ENCODE measurements at regions not wholly inside any gene's neighbourhood (a gene's known extent, or its start where the extent isn't known, plus 50 kb on each side); places are given as distances from the start of the nearest gene placed in this dataset.
"Not testable (repeated sequence)": the region's sequence is repeated elsewhere in the genome, so short reads cannot be mapped to it uniquely, and the experiment has no call there.

DNA sequence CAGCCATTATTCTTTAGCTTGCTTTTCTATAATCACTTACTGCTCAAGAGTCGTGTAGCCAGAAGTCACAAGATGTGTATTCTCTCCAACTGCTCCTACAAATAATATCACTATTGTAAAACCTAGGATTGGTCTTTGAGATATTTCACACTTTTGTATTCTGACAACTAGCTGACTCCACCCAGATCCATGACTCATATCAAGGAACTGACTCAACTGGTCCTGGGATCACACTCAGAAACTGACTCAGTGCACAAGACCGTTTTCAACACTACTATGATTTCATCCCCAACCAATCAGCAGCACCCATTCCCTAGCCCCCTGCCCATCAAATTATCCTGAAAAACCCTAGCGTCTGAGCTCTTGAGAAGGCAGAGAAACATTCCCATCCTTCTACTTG lies 56.5 kb upstream of the ORC5 start:
- intact Hi-C loops (cut with DNase I, micrococcal nuclease), result no loop called here
- Histone ChIP-seq H3K36me3 (ENCODE audit: low read depth) (no peaks in the 10 kb centered on the region), H3K4me1 (ENCODE audit: low read depth) (no peaks in the 10 kb centered on the region), H3K9me3 (peaks cover 5% of the 10 kb centered on the region), H3K4me3 (no peak overlapping the region)
- no peak for ATAC-seq
- DNase-seq, result no peak
- TF ChIP-seq, protein P1, sequence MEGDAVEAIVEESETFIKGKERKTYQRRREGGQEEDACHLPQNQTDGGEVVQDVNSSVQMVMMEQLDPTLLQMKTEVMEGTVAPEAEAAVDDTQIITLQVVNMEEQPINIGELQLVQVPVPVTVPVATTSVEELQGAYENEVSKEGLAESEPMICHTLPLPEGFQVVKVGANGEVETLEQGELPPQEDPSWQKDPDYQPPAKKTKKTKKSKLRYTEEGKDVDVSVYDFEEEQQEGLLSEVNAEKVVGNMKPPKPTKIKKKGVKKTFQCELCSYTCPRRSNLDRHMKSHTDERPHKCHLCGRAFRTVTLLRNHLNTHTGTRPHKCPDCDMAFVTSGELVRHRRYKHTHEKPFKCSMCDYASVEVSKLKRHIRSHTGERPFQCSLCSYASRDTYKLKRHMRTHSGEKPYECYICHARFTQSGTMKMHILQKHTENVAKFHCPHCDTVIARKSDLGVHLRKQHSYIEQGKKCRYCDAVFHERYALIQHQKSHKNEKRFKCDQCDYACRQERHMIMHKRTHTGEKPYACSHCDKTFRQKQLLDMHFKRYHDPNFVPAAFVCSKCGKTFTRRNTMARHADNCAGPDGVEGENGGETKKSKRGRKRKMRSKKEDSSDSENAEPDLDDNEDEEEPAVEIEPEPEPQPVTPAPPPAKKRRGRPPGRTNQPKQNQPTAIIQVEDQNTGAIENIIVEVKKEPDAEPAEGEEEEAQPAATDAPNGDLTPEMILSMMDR (IDR thresholded peaks at IDR 0.05), result no peak

DNA sequence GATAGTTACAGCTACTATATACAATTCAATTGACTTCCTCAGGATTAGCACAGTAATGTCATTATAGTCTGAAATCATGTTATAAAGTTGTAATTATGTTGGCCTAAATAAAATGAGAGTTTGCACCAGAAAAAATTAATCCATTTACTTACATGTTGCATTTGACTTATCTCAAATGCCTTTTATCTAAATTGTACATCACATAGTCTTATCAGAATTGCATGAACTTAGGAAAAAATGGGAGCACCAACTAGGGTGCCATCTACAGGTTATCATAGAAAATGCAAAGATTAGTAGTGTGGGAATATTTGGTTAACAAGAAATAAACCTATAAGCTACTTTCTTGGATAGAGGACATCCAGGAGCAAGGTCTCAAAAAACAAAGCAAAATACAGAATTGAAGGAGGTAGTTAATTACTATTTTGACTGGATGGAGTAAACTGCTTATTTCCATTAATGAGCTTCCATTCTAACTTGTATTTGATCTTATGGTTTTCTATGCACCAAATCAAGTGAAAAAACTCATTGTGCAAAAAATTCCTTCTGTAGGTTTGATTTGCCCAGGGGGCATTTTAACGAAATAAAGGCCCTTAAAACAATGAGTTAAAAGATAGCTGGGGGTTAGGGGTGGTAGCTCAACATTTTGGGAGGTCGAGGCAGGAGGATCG lies 60.0 kb upstream of the ORC5 start:
- ATAC-seq (no peak), DNase-seq (no peak)
- TF ChIP-seq, protein P1 (IDR thresholded peaks at IDR 0.05), result peak; percentile 6
- Histone ChIP-seq H3K4me1 (ENCODE audit: low read depth) (no peaks in the 10 kb centered on the region), H3K4me3 (no peak overlapping the region), H3K9me3 (peaks cover 5% of the 10 kb centered on the region), H3K36me3 (ENCODE audit: low read depth) (no peaks in the 10 kb centered on the region)
- intact Hi-C loops (cut with DNase I, micrococcal nuclease), result no loop called here

DNA sequence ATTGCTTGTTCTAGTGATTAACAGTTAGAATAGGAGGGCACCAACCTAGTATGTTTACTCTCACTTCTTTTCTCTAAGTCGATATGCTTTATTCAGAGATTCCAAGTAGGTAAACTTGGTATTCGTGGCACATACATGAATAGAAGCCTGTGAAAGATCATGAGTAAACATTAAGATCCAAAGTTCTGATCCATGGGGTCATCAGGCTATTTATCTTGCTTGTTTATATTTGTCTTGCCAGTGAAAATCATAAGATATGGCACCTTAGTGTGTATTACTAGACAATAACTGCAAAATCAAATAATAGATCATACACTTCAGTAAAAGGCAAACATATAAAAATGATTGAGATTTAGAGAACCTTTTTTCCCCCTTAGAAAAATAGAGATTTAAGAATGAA lies 56.5 kb upstream of the LHFPL3 start:
- ATAC-seq (no peak), DNase-seq (no peak)
- intact Hi-C loops (cut with DNase I, micrococcal nuclease), result loop anchor here in 1 of 2 donors (5.0 kb wide), 1 partner anchor 275 kb away; no protein-coding TSS in a partner anchor

DNA sequence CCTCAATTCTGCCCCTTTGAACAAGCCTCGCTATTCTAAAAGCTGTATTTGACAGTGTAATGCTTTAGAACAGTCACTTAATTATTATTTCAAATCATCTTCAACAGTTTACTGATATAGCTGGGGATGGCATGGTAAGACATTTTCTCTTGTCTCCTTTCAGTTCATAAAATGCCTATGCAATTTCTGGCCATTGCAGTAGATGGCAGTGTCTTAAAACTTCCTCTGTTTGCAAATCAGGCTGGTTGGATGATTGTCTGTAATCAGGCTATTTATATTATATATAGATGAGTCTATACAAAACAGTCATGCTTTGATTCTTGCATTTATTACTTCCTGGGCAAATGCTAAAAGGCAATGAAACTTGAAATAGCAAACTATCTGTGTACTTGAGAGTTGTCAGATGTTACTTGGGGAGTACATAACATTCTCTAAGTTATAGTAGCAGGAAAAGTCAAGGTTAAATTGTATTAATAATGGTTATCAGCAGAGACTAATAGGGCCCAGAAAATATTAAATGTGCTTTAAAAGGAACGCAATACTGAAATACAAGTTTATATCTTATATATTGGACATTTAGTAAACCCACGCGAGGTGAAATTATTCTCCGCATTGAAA lies 55.5 kb upstream of the LHFPL3 start:
- ATAC-seq (peak; percentile 48), DNase-seq (peak in 1 of 3 donors; percentile 54)
- no peak overlapping the region for H3K4me3 ChIP-seq
- no peaks in the 10 kb centered on the region for H3K9me3 ChIP-seq
- TF ChIP-seq, protein P1 (IDR thresholded peaks at IDR 0.05), result peak; percentile 10
- no peaks in the 10 kb centered on the region for H3K36me3 ChIP-seq (ENCODE audit: low read depth)
- H3K4me1 ChIP-seq (ENCODE audit: low read depth), result no peaks in the 10 kb centered on the region
- intact Hi-C loops (cut with DNase I, micrococcal nuclease), result loop anchor here in 1 of 2 donors (5.0 kb wide), 1 partner anchor 274 kb away; no protein-coding TSS in a partner anchor

More for the DNA sequence above, 56.5 kb upstream of the LHFPL3 start:
- TF ChIP-seq, protein P1 (IDR thresholded peaks at IDR 0.05), result no peak
- no peak overlapping the region for H3K4me3 ChIP-seq
- no peaks in the 10 kb centered on the region for H3K36me3 ChIP-seq (ENCODE audit: low read depth)
- no peaks in the 10 kb centered on the region for H3K4me1 ChIP-seq (ENCODE audit: low read depth)
- no peaks in the 10 kb centered on the region for H3K9me3 ChIP-seq

DNA sequence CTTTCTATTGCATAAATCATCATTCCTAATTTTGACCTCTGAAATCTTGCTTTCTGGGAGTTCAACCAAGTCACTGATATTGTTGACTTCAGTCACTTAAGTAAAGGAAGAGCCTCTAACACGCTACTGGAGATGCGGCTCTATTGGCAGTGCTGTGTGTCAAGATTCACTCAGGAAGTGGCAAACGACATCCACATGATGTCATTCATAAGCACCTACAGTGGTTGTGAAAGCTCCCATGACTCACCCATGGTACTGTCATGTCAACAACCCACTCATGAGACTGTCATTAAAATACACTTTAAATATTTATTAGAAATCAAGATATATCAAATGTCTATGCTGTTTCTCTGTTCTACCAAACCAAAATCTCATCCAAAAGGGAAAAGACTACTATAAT lies 52.5 kb upstream of the LHFPL3 start:
- intact Hi-C loops (cut with DNase I, micrococcal nuclease), result no loop called here
- TF ChIP-seq, protein P1 (IDR thresholded peaks at IDR 0.05), result no peak
- H3K4me1 ChIP-seq (ENCODE audit: low read depth), result no peaks in the 10 kb centered on the region
- no peak overlapping the region for H3K4me3 ChIP-seq
- no peaks in the 10 kb centered on the region for H3K36me3 ChIP-seq (ENCODE audit: low read depth)
- ATAC-seq (no peak), DNase-seq (no peak)
- H3K9me3 ChIP-seq, result no peaks in the 10 kb centered on the region

DNA sequence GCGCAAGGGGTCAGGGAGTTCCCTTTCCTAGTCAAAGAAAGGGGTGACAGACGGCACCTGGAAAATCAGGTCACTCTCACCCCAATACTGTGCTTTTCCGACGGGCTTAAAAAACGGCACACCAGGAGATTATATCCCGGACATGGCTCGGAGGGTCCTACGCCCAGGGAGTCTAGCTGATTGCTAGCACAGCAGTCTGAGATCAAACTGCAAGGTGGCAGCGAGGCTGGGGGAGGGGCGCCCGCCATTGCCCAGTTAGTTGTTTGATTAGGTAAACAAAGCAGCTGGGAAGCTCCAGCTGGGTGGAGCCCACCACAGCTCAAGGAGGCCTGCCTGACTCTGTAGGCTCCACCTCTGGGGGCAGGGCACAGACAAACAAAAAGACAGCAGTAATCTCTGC lies 51.7 kb upstream of the LHFPL3 start:
- ATAC-seq; H3K4me1 ChIP-seq (ENCODE audit: low read depth); H3K9me3 ChIP-seq; DNase-seq; H3K4me3 ChIP-seq; H3K36me3 ChIP-seq (ENCODE audit: low read depth); intact Hi-C loops (cut with DNase I, micrococcal nuclease): not testable (repeated sequence)
